WTC11 (cell line): ENCODE measurements at regions not wholly inside any gene's neighbourhood (a gene's known extent, or its start where the extent isn't known, plus 50 kb on each side); places are given as distances from the start of the nearest gene placed in this dataset.

Experiments
- ATAC-seq: fragments of 200-7000 bp; cut with Tn5 transposase; 2 replicates; pipeline ENCODE4 v1.10.0; 2021; ENCODE audit warnings: mild to moderate bottlenecking, moderate library complexity
- CTCF ChIA-PET: fragments of 300-600 bp; sonication (Branson Sonifier 250); formaldehyde crosslinking; loops from one replicate; lab custom pipeline; 2021; ENCODE audit warnings: antibody characterized with exemption; lab: Charles Lee
- POLR2A ChIA-PET: fragments of 350-600 bp; sonication (Branson Sonifier 250); formaldehyde crosslinking; loops from one replicate; lab custom pipeline; 2021; ENCODE audit warnings: antibody characterized with exemption; lab: Charles Lee
- DNase-seq: peaks from one replicate; pipeline ENCODE4 v3.0.0; 2021; ENCODE audit warnings: low spot score
- H3K27ac Mint-ChIP-seq: 2 replicates; pipeline ENCODE4 v1.8.0; 2021; ENCODE audit warnings: mixed read lengths
- H3K27me3 Mint-ChIP-seq: 2 replicates; pipeline ENCODE4 v1.8.0; 2021; ENCODE audit warnings: low read depth, mild to moderate bottlenecking, moderate library complexity, mixed read lengths
- H3K36me3 Mint-ChIP-seq: 2 replicates; pipeline ENCODE4 v1.8.0; 2021; ENCODE audit warnings: mixed read lengths
- H3K4me1 Mint-ChIP-seq: 2 replicates; pipeline ENCODE4 v1.8.0; 2022; ENCODE audit warnings: mixed read lengths
- H3K4me3 Mint-ChIP-seq: 2 replicates; pipeline ENCODE4 v1.8.0; 2021; ENCODE audit warnings: mild to moderate bottlenecking, moderate library complexity, mixed read lengths
- H3K9me3 Mint-ChIP-seq: 2 replicates; pipeline ENCODE4 v1.8.0; 2021; ENCODE audit warnings: mixed read lengths
- AR ChIP-seq: fragments of 250-450 bp; sonication (Bioruptor Pico); IDR thresholded peaks from 2 replicates; pipeline ENCODE4 v1.9.0; 2021; ENCODE audit warnings: mild to moderate bottlenecking
- ERG ChIP-seq: fragments of 250-450 bp; sonication (Bioruptor Pico); IDR thresholded peaks from 2 replicates; pipeline ENCODE4 v1.8.0; 2021; ENCODE audit warnings: mild to moderate bottlenecking
- FOXK1 ChIP-seq: sonication (generic); formaldehyde crosslinking; IDR thresholded peaks from 2 replicates; pipeline ENCODE4 v1.8.0; 2022; ENCODE audit warnings: mild to moderate bottlenecking, moderate library complexity, missing genetic modification reagents
- HMGA2 ChIP-seq: fragments of 250-450 bp; sonication (Bioruptor Pico); IDR thresholded peaks from 2 replicates; pipeline ENCODE4 v1.4.0; 2021; ENCODE audit warnings: mild to moderate bottlenecking, moderate library complexity
- MXD4 ChIP-seq: fragments of 250-450 bp; sonication (Bioruptor Pico); IDR thresholded peaks from 2 replicates; pipeline ENCODE4 v1.8.0; 2021; ENCODE audit warnings: mild to moderate bottlenecking, moderate library complexity, borderline replicate concordance
- NFE2L1 ChIP-seq: sonication (generic); formaldehyde crosslinking; IDR thresholded peaks from 2 replicates; pipeline ENCODE4 v1.8.1; 2023; ENCODE audit warnings: missing genetic modification reagents
- NR1H2 ChIP-seq: sonication (generic); formaldehyde crosslinking; IDR thresholded peaks from 2 replicates; pipeline ENCODE4 v1.9.0; 2021; ENCODE audit warnings: mild to moderate bottlenecking, moderate library complexity, missing genetic modification reagents
- OVOL2 ChIP-seq: fragments of 250-450 bp; sonication (Bioruptor Pico); IDR thresholded peaks from 2 replicates; pipeline ENCODE4 v1.9.0; 2021; ENCODE audit warnings: mild to moderate bottlenecking, borderline replicate concordance
- TEAD4 ChIP-seq: sonication (generic); formaldehyde crosslinking; IDR thresholded peaks from 2 replicates; pipeline ENCODE4 v1.8.0; 2022; ENCODE audit warnings: mild to moderate bottlenecking, missing genetic modification reagents
- ZBTB43 ChIP-seq: sonication (generic); formaldehyde crosslinking; IDR thresholded peaks from 2 replicates; pipeline ENCODE4 v1.8.1; 2023; ENCODE audit warnings: mild to moderate bottlenecking, missing genetic modification reagents
- ZNF423 ChIP-seq: fragments of 250-450 bp; sonication (Bioruptor Pico); IDR thresholded peaks from 2 replicates; pipeline ENCODE4 v2.1.2; 2022; ENCODE audit warnings: mild to moderate bottlenecking, moderate library complexity
- ZNF532 ChIP-seq: fragments of 250-450 bp; sonication (Bioruptor Pico); IDR thresholded peaks from 2 replicates; pipeline ENCODE4 v1.9.0; 2021; ENCODE audit warnings: mild to moderate bottlenecking, borderline replicate concordance
- ZNF671 ChIP-seq: fragments of 250-450 bp; sonication (Bioruptor Pico); IDR thresholded peaks from 2 replicates; pipeline ENCODE4 v1.8.0; 2021; ENCODE audit warnings: mild to moderate bottlenecking
- TF ChIP-seq, protein P1 (sequence below): sonication (generic); formaldehyde crosslinking; IDR thresholded peaks from 2 replicates; pipeline ENCODE4 v1.8.1; 2022; ENCODE audit warnings: low read depth, missing genetic modification reagents, borderline replicate concordance
- TF ChIP-seq, protein P2 (sequence below): sonication (generic); formaldehyde crosslinking; IDR thresholded peaks from 2 replicates; pipeline ENCODE4 v1.8.0; 2022; ENCODE audit warnings: mild to moderate bottlenecking, missing genetic modification reagents
- TF ChIP-seq, protein P3 (sequence below): fragments of 250-450 bp; sonication (Bioruptor Pico); conservative IDR thresholded peaks from 2 replicates; pipeline ENCODE4 v1.9.0; 2021; ENCODE audit warnings: mild to moderate bottlenecking
- TF ChIP-seq, protein P4 (sequence below): sonication (generic); formaldehyde crosslinking; IDR thresholded peaks from 2 replicates; pipeline ENCODE4 v1.8.0; 2022; ENCODE audit warnings: mild to moderate bottlenecking, missing genetic modification reagents

DNA sequence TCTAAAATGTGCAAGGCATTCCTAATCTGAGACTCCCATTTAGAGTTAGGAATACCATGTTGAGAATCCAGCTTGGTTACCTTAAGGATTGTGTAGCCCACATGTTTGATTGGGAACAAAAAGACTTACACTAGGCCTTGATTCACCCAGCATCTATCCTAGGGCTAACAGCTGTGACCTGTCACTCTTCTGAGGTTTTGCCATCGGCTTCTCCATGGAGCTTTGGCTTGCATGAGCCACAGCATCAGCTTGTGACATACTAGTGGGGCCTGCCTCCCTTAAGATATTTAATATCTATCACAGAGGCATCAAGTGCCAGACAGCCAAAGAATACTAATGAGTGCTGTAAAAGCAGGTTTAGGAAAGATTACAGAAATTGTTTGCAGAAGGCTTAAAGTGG, 241.3 kb upstream of the UBE2E3 start:
- ChIA-PET CTCF (no interaction called here), POLR2A (no interaction called here)
- H3K4me1 Mint-ChIP-seq: no peaks in the 10 kb centered on the region; the same call in 1 of the 2 replicates
- ATAC-seq (no peak), DNase-seq (no peak)
- no peak for TF ChIP-seq ZNF423 (CRISPR knock-in tag)
- TF ChIP-seq, protein P1, sequence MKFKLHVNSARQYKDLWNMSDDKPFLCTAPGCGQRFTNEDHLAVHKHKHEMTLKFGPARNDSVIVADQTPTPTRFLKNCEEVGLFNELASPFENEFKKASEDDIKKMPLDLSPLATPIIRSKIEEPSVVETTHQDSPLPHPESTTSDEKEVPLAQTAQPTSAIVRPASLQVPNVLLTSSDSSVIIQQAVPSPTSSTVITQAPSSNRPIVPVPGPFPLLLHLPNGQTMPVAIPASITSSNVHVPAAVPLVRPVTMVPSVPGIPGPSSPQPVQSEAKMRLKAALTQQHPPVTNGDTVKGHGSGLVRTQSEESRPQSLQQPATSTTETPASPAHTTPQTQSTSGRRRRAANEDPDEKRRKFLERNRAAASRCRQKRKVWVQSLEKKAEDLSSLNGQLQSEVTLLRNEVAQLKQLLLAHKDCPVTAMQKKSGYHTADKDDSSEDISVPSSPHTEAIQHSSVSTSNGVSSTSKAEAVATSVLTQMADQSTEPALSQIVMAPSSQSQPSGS (CRISPR knock-in tag): no peak
- TF ChIP-seq ZNF532 (CRISPR knock-in tag): no peak
- no peak for TF ChIP-seq TEAD4 (CRISPR knock-in tag)
- TF ChIP-seq, protein P2, sequence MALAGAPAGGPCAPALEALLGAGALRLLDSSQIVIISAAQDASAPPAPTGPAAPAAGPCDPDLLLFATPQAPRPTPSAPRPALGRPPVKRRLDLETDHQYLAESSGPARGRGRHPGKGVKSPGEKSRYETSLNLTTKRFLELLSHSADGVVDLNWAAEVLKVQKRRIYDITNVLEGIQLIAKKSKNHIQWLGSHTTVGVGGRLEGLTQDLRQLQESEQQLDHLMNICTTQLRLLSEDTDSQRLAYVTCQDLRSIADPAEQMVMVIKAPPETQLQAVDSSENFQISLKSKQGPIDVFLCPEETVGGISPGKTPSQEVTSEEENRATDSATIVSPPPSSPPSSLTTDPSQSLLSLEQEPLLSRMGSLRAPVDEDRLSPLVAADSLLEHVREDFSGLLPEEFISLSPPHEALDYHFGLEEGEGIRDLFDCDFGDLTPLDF (CRISPR knock-in tag): no peak
- no peak for TF ChIP-seq NR1H2
- TF ChIP-seq, protein P3, sequence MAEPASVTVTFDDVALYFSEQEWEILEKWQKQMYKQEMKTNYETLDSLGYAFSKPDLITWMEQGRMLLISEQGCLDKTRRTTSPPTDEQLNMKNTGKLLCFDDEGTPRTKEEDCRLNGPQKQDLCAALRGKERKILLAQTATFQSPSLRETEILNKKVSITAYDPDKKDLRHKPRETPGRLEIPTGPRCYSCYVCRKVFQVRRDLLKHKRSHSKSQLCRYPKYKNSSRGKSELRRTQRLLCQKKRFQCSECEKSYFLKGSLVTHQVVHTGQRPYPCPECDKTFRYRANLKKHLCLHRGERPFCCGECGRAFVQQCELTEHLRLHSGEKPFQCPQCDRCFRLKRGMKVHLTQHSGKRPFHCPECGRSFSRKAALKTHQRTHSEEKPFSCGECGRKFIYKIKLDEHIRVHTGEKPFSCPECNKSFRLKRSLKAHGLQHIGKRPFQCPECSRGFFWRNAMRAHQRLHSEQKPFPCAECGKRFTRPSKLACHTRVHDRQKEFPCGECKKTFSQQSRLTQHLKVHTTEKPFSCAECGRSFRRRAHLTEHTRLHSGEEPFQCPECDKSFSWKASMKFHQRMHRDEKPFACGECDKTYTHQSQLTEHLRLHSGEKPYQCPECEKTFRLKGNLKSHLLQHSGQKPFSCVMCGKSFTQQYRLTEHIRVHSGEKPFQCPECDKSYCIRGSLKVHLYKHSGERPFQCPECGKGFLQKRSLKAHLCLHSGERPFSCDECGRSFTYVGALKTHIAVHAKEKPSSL (CRISPR knock-in tag): no peak
- TF ChIP-seq HMGA2 (CRISPR knock-in tag): no peak
- no peak for TF ChIP-seq OVOL2 (CRISPR knock-in tag)
- TF ChIP-seq, protein P4, sequence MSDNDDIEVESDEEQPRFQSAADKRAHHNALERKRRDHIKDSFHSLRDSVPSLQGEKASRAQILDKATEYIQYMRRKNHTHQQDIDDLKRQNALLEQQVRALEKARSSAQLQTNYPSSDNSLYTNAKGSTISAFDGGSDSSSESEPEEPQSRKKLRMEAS (CRISPR knock-in tag): no peak
- TF ChIP-seq AR (CRISPR knock-in tag): no peak
- H3K4me3 Mint-ChIP-seq: no peak overlapping the region
- H3K27me3 Mint-ChIP-seq: no peaks in the 10 kb centered on the region
- no peaks in the 10 kb centered on the region for H3K9me3 Mint-ChIP-seq
- H3K27ac Mint-ChIP-seq: no peak overlapping the region
- H3K36me3 Mint-ChIP-seq: no peaks in the 10 kb centered on the region

GRCh38 chr2:180735799-180736198, 244.6 kb upstream of the UBE2E3 start:
- no peaks in the 10 kb centered on the region; the same call in 1 of the 2 replicates for H3K4me1 Mint-ChIP-seq
- no peaks in the 10 kb centered on the region for H3K36me3 Mint-ChIP-seq
- H3K9me3 Mint-ChIP-seq: no peaks in the 10 kb centered on the region
- DNase-seq (no peak), ATAC-seq (no peak)
- no peak overlapping the region for H3K27ac Mint-ChIP-seq
- ChIA-PET POLR2A (no interaction called here), CTCF (interaction anchor here (1.2 kb wide), 1 partner anchor 245 kb away, joined by 4 read pairs; the partner anchor contains the start of gene UBE2E3)
- no peak overlapping the region for H3K4me3 Mint-ChIP-seq
- no peaks in the 10 kb centered on the region for H3K27me3 Mint-ChIP-seq
- TF ChIP-seq MXD4: no peak
- TF ChIP-seq ZNF671 (CRISPR knock-in tag): no peak
- no peak for TF ChIP-seq NFE2L1 (CRISPR knock-in tag)
- TF ChIP-seq ZBTB43 (CRISPR knock-in tag): no peak
- TF ChIP-seq ERG (CRISPR knock-in tag): no peak
- no peak for TF ChIP-seq FOXK1
- no peak for TF ChIP-seq AR (CRISPR knock-in tag)
